HG03095 (cell line): ENCODE measurements at regions not wholly inside any gene's neighbourhood (a gene's known extent, or its start where the extent isn't known, plus 50 kb on each side); places are given as distances from the start of the nearest gene placed in this dataset.
A peak's percentile ranks its signal among the peaks of the same experiment; 100 is the strongest.

Source experiments
- ATAC-seq: cut with Tn5 transposase; IDR thresholded peaks from one replicate; pipeline ENCODE4 v1.9.1; 2021; ENCODE audit warnings: moderate library complexity; ENCODE audit not compliant: unreplicated experiment

DNA sequence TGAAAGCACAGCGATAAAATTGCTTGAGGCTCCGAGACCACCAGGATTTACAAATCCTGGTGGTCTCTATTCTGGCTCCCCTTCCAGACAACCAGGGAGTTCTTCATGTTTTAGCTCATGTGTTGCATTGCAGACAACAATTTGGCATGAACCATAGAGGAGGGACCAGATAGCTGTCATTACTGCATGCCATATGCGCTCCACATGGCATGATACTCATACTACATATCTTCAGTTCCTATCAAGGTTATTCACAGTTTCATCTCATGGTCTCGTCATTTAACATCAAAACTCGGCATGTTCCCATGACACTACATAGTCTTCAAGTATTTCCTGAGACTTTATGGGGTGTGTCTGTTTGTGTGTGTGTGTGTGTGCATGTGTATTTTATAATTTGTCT lies 220.3 kb downstream of the OR13H1 start:
- ATAC-seq: no peak

DNA sequence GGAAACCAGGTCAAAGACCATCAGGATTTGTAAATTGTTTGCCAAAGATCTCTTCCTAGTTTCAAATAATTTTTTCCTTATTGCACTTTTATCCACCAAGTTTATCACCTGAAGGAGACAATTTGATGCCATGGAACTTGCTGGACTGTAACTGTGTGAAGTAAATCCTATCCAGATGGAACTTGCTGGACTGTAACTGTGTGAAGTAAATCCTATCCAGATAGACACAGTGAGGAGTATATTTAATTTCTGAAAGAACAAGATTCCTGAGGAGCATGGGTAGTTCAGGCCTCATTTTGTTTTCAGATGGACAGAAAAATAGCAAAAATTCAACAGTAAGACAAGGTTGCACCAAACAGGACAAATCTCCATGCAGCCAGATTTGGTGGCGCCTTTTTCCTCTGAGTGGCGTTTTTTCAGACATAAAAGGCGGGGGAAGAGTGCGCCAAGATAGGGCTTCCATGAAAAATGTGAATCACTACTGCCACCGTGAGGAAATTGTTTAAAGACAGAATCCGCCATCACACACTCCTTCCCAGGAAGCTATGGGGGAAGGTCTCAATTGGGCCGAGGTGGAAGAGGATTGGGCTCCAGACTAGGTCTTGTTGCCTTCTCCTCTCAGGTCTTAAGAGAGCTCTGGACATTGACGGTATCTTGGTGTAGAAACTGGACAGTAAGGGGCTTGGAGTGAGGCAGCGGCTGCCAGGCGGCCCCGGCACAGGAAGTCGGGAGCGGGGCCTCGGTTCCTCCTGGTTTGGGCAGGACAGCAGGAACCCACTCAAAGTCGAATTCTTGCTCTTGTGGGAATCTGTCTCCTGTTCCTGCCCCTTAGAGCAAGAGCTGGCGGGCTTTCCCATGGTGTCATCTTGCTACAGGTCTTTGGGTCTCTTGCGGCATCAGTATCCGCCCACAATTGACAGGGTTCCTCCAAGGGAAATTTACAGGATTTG lies 234.7 kb downstream of the OR13H1 start:
- ATAC-seq: peak; percentile 70

DNA sequence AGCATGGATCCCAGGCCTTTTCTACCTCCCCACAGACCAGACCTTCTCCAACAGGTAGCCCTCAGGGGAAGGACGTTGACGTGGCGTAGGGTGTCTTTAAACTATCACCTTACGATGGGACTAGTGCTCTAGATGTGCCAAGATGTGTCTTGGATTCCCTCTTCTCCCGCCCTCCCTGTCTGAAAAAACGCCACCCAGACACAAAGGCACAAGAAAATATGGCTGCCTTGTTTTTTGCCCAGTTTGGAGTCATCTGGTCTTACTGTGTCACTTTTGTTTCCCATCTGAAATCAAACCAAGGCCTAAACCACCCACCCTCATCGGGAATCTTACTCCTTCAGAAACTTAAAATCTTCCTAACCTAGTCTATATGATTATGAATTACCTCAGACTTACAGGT lies 235.4 kb downstream of the OR13H1 start:
- no peak for ATAC-seq

DNA sequence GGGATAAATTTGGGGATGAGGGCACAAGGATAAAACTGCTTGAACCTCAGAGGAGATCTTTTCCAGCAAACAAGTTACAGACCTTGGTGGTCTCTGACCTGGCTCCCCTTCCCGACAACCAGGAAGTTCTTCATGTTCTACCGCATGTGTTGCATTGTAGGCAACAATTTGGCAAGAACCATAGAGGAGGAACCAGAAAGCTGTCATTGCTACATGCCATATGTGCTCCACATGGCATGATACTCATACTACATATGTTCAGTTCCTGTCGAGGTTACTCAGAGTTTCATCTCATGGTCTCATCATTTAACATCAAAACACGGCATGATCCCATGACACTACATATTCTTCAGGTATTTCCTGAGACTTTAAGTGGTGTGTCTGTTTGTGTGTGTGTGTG lies 235.9 kb downstream of the OR13H1 start:
- ATAC-seq: no peak

DNA sequence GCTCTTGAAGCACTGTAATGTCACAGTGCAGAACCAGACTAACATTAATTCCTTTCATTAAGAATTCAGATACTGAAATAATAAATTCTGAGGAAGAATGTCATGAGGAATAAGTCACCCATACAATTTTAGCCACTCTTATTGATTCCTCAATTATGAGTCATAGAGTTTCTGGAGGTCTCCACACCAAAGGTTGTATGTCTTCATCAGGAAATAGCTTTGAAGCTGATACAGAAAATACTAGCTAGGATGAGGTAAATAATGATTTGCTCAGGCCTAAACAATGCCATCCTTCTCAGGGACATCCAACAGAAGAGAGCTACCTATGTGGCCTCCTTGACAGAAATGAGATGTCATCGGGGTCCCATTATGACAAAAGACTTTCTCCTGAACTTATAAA lies 238.8 kb downstream of the OR13H1 start:
- no peak for ATAC-seq

DNA sequence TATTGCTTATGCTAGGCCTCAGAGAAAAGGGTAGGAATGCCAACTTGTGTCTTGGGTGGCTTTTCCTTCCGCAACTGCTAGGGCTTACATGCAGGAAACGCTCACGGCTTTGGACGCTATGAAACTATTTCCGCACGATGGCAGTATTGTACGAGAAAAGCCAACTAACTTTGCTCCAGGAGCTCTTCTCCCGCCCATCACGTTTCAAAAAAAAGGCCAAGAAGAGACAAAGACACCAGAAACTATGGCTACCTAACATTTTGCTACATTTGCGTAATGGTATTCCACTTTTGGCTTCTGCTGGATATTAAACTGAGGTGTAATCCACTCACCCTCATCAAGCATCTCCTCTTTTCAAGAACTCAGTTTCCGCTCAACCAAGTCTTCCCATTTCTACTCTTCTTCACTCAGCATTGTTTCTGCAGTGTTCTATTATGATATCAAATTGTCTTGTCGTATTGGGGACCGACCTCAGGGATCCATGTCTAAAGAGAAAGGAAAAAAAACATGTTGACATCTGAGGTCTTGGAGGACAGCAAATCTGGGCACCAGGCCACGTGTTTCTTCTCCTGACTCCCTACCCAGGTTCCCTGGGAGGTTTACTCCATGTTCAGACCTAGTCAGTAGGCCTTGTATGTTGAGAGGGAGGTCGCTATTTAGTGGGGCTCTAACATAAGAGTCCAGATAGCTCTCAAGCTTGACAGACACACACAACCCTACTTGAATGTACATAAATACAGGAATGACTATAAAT lies 239.4 kb upstream of the STK26 start:
- peak; percentile 47 for ATAC-seq

DNA sequence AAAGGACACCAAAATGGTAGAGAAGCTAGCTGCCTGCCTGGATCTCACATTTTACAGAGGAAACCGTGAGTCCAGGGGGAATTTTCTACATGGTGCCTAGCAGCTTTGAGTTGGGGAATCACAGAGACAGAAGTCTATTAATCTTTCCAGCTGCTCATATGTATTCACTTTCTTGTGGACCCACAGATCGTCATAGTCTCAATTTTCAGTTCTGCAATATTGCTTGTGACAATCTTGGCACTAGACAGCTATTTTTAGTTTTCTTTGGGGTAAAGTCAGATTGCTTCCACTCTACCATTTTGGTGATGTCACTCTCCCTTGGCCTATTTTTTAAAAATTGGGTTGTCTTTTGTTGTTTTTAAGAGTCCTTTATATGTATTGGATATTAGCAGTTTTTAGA lies 233.4 kb upstream of the STK26 start:
- peak; percentile 40 for ATAC-seq

DNA sequence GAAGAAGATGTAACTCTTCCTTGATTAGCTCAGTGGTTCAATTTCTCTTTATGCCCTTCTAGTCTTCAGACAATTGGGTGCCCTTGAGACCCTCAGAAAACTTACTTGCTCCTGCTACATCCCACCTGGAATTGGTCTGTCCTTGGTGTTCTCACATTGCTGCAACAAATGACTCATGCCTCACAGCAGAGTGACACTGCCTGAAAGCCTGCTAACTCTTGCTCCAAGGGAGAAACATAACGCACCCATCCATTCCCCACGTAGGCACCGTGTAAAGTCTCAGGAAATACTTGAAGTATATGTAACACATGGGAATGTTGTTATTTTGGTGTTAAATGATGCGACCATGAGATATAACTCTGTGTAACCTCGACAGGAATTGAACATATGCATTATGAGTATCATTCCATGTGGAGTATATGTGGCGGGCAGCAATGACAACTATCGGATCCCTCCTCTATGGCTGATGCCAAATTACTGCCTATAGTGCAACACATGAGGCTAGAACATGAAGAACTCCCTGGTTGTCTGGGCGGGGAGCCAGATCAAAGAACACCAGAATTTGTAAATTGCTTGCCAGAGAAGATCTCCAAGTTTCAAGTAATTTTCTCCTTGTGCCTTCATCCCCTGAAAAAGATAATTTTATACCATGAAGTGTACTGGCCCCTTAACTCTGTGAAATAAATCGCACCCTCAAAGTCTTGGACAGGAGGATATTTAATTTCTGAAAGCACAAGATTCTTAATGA lies 231.3 kb upstream of the STK26 start:
- no peak for ATAC-seq

DNA sequence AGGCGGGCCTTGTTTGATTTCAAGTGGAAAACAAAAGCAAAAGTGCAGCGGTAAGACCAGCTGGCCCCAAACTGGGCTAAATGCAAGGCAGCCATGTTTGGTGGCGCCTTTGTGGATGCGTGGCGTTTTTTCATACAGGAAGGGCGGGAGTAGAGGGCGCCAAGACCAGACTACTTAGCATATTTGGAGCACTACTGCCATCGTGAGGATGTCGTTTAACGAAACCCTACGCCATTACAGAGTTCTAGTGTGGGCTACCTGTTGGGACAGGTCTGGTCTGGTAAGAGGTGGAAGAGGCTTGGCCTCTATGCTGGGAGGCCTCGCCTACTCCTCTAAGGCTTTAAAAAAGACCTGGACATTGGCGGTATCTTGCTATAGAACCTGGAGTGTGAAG lies 230.7 kb upstream of the STK26 start:
- peak; percentile 70 for ATAC-seq

DNA sequence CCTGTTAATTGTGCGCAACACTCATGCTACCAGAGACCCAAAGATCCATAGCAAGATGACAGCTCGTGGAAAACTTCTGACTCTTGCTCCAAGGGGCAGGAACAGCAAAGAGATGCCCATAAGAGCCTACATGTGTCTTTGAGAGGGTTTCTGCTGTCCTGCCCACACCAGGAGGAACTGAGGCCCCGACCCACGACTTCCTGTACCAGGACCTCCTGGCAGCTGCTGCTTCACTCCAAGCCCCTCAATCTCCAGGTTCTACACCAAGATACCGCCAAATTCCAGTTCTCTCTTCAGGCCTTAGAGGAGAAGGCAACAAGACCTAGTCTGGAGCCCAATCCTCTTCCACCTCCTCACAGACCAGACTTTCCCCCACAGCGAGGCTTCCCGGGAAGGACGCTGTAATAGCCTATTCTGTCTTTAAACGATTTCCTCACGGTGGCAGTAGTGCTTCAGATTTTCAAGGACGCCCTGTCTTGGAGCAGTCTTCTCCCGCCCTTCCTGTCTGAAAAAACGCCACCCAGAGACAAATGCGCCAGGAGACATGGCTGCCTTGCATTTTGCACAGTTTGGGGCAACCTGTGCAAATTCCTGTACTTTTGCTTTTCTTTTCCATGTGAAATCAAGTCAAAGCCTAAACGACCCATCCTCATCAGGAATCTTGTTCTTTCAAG lies 230.2 kb upstream of the STK26 start:
- peak; percentile 60 for ATAC-seq

DNA sequence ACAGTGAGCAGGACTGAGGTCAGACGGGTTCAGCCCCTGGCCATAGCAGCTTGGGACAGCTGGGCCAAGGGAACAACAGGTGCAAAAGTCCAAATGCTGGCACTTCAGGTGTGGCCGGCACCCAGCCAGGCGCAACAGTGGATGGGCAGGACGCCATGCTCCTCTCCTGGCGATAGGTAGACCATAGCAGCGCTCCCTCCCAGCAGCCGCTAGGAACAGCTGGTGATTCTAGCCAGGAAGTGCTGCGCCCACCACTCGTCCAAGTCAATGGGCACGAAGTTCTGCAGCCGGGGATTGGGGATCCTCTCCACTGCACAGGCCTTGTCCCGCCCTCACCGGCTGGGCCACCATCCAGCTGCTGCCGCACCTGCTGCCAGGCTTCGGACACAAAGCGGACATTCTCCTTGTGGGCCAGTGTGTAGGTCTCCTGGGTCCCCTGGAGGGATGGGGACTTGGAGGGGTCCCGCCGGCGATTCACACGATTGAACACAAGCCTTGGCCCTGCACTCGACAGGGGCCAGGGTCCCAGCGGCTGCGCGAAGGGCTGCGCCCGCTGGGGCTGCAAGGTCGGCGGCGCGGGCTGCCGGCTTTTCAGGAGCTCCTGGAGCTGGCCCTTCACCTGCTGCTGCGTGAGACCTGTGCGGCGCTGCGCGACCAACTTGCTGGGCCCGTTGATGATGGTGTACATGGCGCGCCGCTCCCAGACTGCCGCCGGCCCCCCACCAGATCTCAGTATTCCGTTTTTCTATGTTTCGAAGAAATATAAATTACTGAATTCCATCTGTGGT lies 227.5 kb upstream of the STK26 start:
- no peak for ATAC-seq

DNA sequence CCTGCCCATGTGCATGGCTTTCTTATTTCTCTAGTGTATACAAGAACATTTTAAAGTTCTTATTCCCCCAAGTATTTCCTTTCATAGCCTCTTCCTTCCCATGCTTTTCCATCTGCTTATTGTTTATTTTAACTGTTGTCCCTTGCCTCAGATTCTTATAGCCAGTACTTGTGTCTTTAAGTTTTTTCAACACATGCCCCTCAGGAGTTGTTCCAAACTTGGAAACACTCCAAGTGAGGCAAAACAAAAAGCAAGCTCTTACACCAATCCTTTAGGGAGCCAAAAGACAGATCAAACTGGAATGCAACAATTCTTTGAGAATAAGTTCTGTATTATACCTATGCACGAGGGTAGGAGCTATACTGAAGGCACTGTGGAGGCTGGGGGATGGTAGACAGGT lies 222.0 kb upstream of the STK26 start:
- ATAC-seq: no peak

DNA sequence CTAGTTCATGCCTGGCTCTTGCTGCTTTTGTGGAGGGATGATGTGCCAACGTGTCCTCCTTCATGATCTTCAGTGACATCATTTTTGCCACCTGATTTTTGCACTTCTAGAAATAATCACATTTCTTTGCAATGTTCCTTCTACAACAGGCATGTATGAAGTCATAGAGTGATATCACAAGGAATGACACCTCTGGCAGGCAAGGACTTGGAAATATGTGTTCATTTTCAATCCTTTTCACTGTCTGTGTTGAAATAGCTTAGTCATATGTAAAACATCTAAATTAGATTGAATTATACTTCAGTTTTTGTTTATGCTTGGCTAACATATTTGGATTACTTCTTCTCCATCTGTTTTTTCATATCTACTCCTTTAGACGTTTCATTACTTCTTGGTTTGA lies 221.2 kb upstream of the STK26 start:
- ATAC-seq: no peak

DNA sequence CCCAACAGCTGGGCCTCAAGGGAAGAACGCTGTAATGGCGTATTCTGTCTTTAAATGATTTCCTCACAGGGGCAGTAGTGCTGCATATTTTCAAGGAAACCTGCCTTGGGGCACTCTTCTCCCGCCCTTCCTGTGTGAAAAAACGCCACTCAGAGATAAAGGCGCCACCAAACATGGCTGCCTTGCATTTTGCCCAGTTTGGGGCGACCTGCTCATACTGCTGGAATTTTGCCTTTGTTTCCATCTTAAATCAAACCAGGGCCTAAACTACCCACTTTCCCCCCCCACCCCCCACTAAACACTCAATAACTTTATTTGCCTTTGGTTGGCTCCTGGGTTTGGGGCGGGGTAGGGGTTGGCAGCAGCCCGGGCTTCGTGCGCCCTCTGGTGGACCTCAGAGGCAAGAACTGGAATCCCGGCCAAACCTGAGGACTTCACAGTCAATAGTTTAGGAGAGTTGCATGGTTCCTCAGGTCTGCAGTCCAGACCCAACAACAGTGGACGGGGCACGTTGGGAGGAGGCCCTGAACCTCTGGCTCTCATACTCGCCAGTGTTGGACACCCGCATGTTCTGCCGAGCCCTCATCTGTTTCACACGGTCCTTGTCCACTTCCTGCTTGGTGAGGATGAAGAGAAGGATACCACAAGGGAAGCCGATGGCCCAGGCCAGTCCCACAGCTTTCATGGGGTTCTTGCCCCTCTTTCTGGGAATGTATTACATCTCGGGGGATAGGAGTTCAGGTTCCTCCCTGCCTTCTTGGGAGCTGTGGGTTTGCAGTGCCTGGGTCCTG lies 220.1 kb upstream of the STK26 start:
- ATAC-seq: peak; percentile 82

DNA sequence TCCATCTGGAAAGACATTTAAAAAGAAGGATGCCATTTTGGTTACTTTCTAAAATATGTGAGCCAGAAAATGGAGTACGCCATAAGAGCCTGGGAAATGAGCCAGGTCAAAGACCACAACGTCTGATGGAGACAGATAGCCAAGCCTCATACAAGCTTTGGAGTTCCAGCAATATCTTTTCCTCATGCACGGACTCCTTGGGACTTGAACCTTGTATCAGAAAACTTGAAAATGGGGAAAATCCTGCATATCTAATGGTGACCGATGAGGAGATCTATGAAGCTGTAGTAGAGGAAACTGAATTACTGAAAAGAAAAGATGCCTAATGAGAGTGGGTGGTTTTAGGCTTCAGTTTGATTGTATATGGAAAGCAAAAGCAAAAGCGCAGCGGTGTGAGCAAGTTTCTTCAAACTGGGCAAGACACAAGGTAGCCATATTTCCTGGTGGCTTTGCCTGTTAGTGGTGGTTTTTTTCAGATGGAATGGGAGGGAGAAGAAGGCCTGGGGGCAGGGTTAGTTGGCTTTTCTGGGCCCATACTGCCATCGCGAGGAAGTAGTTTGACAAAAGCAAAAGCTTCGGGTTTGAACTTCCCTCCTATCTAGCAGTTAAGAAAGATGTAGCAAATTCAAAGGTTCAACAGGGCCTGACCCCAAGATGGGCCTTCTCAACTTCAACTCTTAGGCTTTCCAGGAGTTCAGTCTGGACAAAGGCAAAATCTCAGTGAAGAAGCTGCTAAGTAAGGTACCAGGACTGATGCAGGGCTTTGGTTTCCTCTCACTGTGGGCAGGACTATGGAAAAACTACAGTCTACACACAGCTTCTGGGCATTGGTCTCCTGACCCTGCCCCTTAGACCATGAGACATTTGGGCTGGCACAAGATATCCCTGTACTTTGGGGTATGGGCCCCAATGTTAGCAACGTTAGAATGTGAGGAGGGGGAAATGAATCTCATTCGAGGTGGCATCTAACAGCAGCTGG lies 210.0 kb upstream of the STK26 start:
- peak; percentile 83 for ATAC-seq

DNA sequence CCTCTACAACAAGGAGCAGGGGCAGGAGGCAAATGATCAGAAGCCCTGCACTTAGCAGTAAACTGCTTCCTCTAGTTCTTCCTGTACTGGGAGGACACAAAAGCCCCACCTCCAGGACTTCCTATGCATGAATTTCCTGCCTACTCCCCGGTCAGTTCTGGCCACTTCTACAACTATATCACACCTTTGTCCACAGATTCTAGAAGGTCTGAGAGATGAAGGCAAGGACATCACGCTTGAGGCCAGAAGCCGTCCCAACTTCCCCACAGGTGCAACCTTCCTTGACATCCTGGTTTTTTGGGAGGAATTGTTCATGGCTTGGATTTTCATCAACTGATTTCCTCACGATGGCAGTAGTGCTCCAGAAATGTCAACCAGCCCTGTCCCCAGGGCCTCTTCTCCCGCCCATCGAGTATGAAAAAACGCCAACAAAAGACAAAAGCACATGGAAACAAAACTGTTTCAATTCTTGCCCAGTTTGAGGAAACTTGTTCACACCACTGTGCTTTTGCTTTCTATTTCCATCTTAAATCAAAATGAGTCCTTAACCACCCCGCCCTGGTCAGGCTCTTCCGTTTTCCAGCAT lies 206.5 kb upstream of the STK26 start:
- ATAC-seq: peak; percentile 47

DNA sequence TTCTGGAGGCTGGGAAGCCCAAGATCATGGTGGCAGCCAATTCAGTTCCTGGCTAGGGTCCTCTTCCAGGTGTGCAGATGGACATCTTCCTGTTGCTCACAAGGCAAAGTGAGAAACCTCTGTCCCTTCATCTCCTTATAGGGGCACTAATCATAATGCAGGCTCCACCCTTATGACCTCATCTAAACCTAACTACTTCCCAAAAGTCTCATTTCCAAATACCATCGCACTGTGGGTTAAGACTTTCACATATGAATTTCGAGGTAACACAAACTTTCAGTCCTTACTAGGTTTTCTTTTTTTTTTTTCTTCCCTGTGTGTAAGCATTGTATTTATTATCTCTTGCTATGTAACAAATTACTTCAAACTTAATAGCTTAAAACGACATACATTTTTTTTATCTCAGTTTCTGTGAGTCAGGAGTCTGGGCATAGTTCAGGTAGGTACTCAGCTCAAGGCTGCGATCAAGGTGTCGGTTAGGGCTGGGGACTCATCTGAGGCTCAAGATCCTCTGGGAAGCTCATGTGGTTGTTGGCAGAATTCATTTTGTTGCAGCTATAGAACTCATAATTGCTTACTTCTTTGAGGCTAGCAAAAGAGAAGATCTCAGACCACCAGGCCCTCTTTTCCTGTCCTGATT lies 204.7 kb upstream of the STK26 start:
- ATAC-seq: no peak
